ENCODE measurements at regions not wholly inside any gene's neighbourhood (a gene's known extent, or its start where the extent isn't known, plus 50 kb on each side); places are given as distances from the start of the nearest gene placed in this dataset.

DNA sequence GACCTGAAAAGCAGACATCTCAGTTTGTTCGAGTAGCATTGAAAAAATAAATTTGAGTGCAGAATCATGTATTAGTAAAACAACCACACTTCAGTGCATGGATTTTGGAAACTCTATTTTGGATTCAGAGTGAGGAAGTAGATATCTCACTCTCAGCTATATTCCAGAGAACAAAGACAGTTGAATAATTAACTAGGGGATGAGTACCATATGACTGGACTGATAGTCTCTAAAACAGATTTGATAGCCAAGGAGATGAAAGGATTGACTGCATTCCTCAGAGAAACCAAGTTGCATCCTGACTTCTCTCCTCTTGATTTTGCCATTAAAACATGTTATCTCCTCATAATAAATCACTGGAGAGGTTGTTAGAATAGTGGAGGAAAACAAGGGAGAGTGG is 268.4 kb upstream of the SP4 start:
- H3K9me3 Mint-ChIP-seq: peaks cover under 1% of the 10 kb centered on the region
- no peak overlapping the region for H3K27ac Mint-ChIP-seq
- CTCF ChIA-PET: interaction anchor here (1.0 kb wide), 1 partner anchor 94 kb away, joined by 3 read pairs; no protein-coding TSS in a partner anchor
- DNase-seq (ENCODE audit: low spot score): no peak
- POLR2A ChIA-PET: no interaction called here
- ATAC-seq: no peak
- TF ChIP-seq HMGXB4 (CRISPR knock-in tag; IDR thresholded peaks at IDR 0.05) (no peak), ZNF219 (CRISPR knock-in tag; IDR thresholded peaks at IDR 0.05; ENCODE audit: borderline replicate concordance) (no peak), ZNF396 (CRISPR knock-in tag; IDR thresholded peaks at IDR 0.05; ENCODE audit: borderline replicate concordance) (no peak), OVOL2 (CRISPR knock-in tag; IDR thresholded peaks at IDR 0.05; ENCODE audit: borderline replicate concordance) (no peak)
- TF ChIP-seq, protein P1, sequence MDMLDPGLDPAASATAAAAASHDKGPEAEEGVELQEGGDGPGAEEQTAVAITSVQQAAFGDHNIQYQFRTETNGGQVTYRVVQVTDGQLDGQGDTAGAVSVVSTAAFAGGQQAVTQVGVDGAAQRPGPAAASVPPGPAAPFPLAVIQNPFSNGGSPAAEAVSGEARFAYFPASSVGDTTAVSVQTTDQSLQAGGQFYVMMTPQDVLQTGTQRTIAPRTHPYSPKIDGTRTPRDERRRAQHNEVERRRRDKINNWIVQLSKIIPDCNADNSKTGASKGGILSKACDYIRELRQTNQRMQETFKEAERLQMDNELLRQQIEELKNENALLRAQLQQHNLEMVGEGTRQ (CRISPR knock-in tag; IDR thresholded peaks at IDR 0.05): no peak
- TF ChIP-seq, protein P2, sequence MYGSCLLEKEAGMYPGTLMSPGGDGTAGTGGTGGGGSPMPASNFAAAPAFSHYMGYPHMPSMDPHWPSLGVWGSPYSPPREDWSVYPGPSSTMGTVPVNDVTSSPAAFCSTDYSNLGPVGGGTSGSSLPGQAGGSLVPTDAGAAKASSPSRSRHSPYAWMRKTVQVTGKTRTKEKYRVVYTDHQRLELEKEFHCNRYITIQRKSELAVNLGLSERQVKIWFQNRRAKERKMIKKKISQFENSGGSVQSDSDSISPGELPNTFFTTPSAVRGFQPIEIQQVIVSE (CRISPR knock-in tag; IDR thresholded peaks at IDR 0.05; ENCODE audit: borderline replicate concordance): no peak
- no peaks in the 10 kb centered on the region for H3K4me1 Mint-ChIP-seq
- no peaks in the 10 kb centered on the region for H3K27me3 Mint-ChIP-seq (ENCODE audit: low read depth)
- peaks cover under 1% of the 10 kb centered on the region; the same call in 1 of the 2 replicates for H3K36me3 Mint-ChIP-seq
- no peak overlapping the region for H3K4me3 Mint-ChIP-seq

GRCh38 chr7:21160401-21160800 is 267.5 kb upstream of the SP4 start:
- Mint-ChIP-seq H3K27me3 (ENCODE audit: low read depth) (no peaks in the 10 kb centered on the region), H3K4me3 (no peak overlapping the region), H3K36me3 (peaks cover 9% of the 10 kb centered on the region), H3K4me1 (no peaks in the 10 kb centered on the region), H3K27ac (no peak overlapping the region), H3K9me3 (peaks cover 10% of the 10 kb centered on the region)
- ATAC-seq: no peak
- DNase-seq (ENCODE audit: low spot score): no peak
- CTCF ChIA-PET: interaction anchor here (0.6 kb wide), 1 partner anchor 94 kb away, joined by 3 read pairs; no protein-coding TSS in a partner anchor
- POLR2A ChIA-PET: interaction anchor here (0.8 kb wide), 1 partner anchor 369 kb away, joined by 4 read pairs; no protein-coding TSS in a partner anchor
- TF ChIP-seq NFATC4 (CRISPR knock-in tag; IDR thresholded peaks at IDR 0.05) (no peak), RORB (CRISPR knock-in tag; IDR thresholded peaks at IDR 0.05) (no peak), ATF2 (CRISPR knock-in tag; IDR thresholded peaks at IDR 0.05; ENCODE audit: borderline replicate concordance, low read depth) (no peak)
- TF ChIP-seq, protein P3, sequence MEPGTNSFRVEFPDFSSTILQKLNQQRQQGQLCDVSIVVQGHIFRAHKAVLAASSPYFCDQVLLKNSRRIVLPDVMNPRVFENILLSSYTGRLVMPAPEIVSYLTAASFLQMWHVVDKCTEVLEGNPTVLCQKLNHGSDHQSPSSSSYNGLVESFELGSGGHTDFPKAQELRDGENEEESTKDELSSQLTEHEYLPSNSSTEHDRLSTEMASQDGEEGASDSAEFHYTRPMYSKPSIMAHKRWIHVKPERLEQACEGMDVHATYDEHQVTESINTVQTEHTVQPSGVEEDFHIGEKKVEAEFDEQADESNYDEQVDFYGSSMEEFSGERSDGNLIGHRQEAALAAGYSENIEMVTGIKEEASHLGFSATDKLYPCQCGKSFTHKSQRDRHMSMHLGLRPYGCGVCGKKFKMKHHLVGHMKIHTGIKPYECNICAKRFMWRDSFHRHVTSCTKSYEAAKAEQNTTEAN (CRISPR knock-in tag; IDR thresholded peaks at IDR 0.05): no peak

DNA sequence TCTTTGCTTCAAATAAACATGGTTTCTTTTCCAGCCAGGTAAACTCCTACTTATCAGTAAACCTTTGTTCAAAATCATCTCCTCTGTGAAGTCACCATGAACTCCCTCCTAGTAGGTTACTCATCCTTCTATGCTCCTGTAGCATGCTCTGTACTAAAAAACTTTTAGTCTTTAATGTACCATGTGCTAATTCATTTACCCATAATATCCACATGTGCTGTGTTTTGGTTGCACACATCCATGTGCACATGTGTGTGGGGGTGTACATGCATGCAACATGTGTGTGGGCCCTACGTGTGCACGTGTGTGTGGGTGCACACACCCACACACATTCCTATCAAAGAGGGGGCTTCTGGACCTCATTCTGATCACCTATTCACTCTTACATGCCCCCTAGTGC is 259.9 kb upstream of the SP4 start:
- DNase-seq (ENCODE audit: low spot score): no peak
- TF ChIP-seq TP53 (CRISPR knock-in tag; IDR thresholded peaks at IDR 0.05) (no peak), HMGXB4 (CRISPR knock-in tag; IDR thresholded peaks at IDR 0.05) (no peak), USF1 (CRISPR knock-in tag; IDR thresholded peaks at IDR 0.05) (no peak), ZBTB21 (CRISPR knock-in tag; IDR thresholded peaks at IDR 0.05; ENCODE audit: borderline replicate concordance) (no peak), OVOL2 (CRISPR knock-in tag; IDR thresholded peaks at IDR 0.05; ENCODE audit: borderline replicate concordance) (no peak), KAT7 (CRISPR knock-in tag; IDR thresholded peaks at IDR 0.05; ENCODE audit: borderline replicate concordance) (no peak), ESRRA (CRISPR knock-in tag; IDR thresholded peaks at IDR 0.05; ENCODE audit: borderline replicate concordance) (no peak), ATF1 (CRISPR knock-in tag; IDR thresholded peaks at IDR 0.05) (no peak)
- TF ChIP-seq, protein P4, sequence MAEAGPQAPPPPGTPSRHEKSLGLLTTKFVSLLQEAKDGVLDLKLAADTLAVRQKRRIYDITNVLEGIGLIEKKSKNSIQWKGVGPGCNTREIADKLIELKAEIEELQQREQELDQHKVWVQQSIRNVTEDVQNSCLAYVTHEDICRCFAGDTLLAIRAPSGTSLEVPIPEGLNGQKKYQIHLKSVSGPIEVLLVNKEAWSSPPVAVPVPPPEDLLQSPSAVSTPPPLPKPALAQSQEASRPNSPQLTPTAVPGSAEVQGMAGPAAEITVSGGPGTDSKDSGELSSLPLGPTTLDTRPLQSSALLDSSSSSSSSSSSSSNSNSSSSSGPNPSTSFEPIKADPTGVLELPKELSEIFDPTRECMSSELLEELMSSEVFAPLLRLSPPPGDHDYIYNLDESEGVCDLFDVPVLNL (CRISPR knock-in tag; IDR thresholded peaks at IDR 0.05; ENCODE audit: borderline replicate concordance, low read depth): no peak
- TF ChIP-seq, protein P1 (CRISPR knock-in tag; IDR thresholded peaks at IDR 0.05): no peak
- TF ChIP-seq, protein P5, sequence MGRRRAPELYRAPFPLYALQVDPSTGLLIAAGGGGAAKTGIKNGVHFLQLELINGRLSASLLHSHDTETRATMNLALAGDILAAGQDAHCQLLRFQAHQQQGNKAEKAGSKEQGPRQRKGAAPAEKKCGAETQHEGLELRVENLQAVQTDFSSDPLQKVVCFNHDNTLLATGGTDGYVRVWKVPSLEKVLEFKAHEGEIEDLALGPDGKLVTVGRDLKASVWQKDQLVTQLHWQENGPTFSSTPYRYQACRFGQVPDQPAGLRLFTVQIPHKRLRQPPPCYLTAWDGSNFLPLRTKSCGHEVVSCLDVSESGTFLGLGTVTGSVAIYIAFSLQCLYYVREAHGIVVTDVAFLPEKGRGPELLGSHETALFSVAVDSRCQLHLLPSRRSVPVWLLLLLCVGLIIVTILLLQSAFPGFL (CRISPR knock-in tag; IDR thresholded peaks at IDR 0.05; ENCODE audit: borderline replicate concordance): no peak

More for the DNA sequence above, 259.9 kb upstream of the SP4 start:
- no peak for ATAC-seq
- Mint-ChIP-seq H3K27me3 (ENCODE audit: low read depth) (peaks cover 17% of the 10 kb centered on the region), H3K27ac (peak overlapping the region; percentile 43), H3K4me3 (no peak overlapping the region), H3K4me1 (peaks cover 58% of the 10 kb centered on the region), H3K36me3 (peaks cover 12% of the 10 kb centered on the region), H3K9me3 (peaks cover 14% of the 10 kb centered on the region)
- CTCF ChIA-PET: no interaction called here
- POLR2A ChIA-PET: no interaction called here
